Ishikawa (cell line): ENCODE measurements at regions not wholly inside any gene's neighbourhood (a gene's known extent, or its start where the extent isn't known, plus 50 kb on each side); places are given as distances from the start of the nearest gene placed in this dataset.

Experiments
- TAF1 ChIP-seq: IDR thresholded peaks from 2 replicates; pipeline ENCODE4 v1.6.1; 2012; ENCODE audit warnings: low read depth, mild to moderate bottlenecking
- TEAD4 ChIP-seq: IDR thresholded peaks from 2 replicates; pipeline ENCODE4 v1.6.1; 2012
- YY1 ChIP-seq: IDR thresholded peaks from 2 replicates; pipeline ENCODE4 v1.6.1; 2012; ENCODE audit warnings: low read depth
- TF ChIP-seq, protein P1 (sequence below): IDR thresholded peaks from 2 replicates; pipeline ENCODE4 v1.6.1; 2012
- TF ChIP-seq, protein P2 (sequence below): IDR thresholded peaks from 2 replicates; pipeline ENCODE4 v1.6.1; 2012

DNA sequence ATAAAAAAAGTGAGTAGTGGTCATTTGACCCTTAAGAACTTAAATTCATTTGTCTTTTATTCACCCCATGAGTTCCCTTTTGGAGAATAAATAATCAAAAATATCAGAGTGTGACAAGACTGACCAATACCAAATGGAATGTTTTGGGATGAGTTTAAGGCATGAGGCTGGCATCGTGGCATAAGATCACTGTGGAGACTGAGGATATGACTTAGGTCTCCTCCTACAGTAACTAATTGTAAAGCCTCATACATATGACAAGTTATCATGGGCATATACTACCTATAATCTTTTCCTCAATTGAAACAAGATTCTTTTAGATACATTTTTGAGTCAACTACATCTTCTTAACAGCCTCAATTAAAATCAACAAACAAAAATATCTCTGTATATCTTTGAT is 782.0 kb downstream of the SLITRK1 start:
- TF ChIP-seq TAF1: no peak
- TF ChIP-seq TEAD4: no peak
- TF ChIP-seq, protein P1, sequence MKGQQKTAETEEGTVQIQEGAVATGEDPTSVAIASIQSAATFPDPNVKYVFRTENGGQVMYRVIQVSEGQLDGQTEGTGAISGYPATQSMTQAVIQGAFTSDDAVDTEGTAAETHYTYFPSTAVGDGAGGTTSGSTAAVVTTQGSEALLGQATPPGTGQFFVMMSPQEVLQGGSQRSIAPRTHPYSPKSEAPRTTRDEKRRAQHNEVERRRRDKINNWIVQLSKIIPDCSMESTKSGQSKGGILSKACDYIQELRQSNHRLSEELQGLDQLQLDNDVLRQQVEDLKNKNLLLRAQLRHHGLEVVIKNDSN: no peak
- TF ChIP-seq, protein P2, sequence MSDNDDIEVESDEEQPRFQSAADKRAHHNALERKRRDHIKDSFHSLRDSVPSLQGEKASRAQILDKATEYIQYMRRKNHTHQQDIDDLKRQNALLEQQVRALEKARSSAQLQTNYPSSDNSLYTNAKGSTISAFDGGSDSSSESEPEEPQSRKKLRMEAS: no peak
- no peak for TF ChIP-seq YY1
